WTC11 (cell line): ENCODE measurements at regions not wholly inside any gene's neighbourhood (a gene's known extent, or its start where the extent isn't known, plus 50 kb on each side); places are given as distances from the start of the nearest gene placed in this dataset.

ENCODE experiments used
- ATF2 ChIP-seq: sonication (generic); formaldehyde crosslinking; IDR thresholded peaks from 2 replicates; pipeline ENCODE4 v1.8.1; 2022; ENCODE audit warnings: low read depth, missing genetic modification reagents, borderline replicate concordance
- E2F1 ChIP-seq: sonication (generic); formaldehyde crosslinking; IDR thresholded peaks from 2 replicates; pipeline ENCODE4 v1.8.0; 2022; ENCODE audit warnings: mild to moderate bottlenecking, missing genetic modification reagents
- ETV6 ChIP-seq: sonication (generic); formaldehyde crosslinking; IDR thresholded peaks from 2 replicates; pipeline ENCODE4 v1.8.1; 2022; ENCODE audit warnings: mild to moderate bottlenecking, missing genetic modification reagents
- JAZF1 ChIP-seq: fragments of 250-450 bp; sonication (Bioruptor Pico); IDR thresholded peaks from 2 replicates; pipeline ENCODE4 v1.9.0; 2021; ENCODE audit warnings: moderate library complexity, mild to moderate bottlenecking, inconsistent platforms
- NR1H2 ChIP-seq: sonication (generic); formaldehyde crosslinking; IDR thresholded peaks from 2 replicates; pipeline ENCODE4 v1.9.0; 2021; ENCODE audit warnings: mild to moderate bottlenecking, moderate library complexity, missing genetic modification reagents
- SMAD3 ChIP-seq: sonication (generic); formaldehyde crosslinking; IDR thresholded peaks from 2 replicates; pipeline ENCODE4 v1.8.0; 2022; ENCODE audit warnings: missing genetic modification reagents, mild to moderate bottlenecking, borderline replicate concordance
- TEAD1 ChIP-seq: sonication (generic); formaldehyde crosslinking; IDR thresholded peaks from 2 replicates; pipeline ENCODE4 v1.8.0; 2022; ENCODE audit warnings: mild to moderate bottlenecking, missing genetic modification reagents
- TP53 ChIP-seq: sonication (generic); formaldehyde crosslinking; IDR thresholded peaks from 2 replicates; pipeline ENCODE4 v1.8.1; 2023; ENCODE audit warnings: mild to moderate bottlenecking, missing genetic modification reagents
- ZNF138 ChIP-seq: sonication (generic); formaldehyde crosslinking; conservative IDR thresholded peaks from 2 replicates; pipeline ENCODE4 v1.8.1; 2022; ENCODE audit warnings: mild to moderate bottlenecking, moderate library complexity, missing genetic modification reagents
- TF ChIP-seq, protein P1 (sequence below): fragments of 200-600 bp; IDR thresholded peaks from 2 replicates; pipeline ENCODE4 v1.8.0; 2022; ENCODE audit warnings: antibody characterized with exemption
- TF ChIP-seq, protein P2 (sequence below): sonication (generic); formaldehyde crosslinking; IDR thresholded peaks from 2 replicates; pipeline ENCODE4 v1.8.0; 2022; ENCODE audit warnings: mild to moderate bottlenecking, missing genetic modification reagents
- TF ChIP-seq, protein P3 (sequence below): sonication (generic); formaldehyde crosslinking; conservative IDR thresholded peaks from 2 replicates; pipeline ENCODE4 v1.8.1; 2022; ENCODE audit warnings: mild to moderate bottlenecking, missing genetic modification reagents

DNA sequence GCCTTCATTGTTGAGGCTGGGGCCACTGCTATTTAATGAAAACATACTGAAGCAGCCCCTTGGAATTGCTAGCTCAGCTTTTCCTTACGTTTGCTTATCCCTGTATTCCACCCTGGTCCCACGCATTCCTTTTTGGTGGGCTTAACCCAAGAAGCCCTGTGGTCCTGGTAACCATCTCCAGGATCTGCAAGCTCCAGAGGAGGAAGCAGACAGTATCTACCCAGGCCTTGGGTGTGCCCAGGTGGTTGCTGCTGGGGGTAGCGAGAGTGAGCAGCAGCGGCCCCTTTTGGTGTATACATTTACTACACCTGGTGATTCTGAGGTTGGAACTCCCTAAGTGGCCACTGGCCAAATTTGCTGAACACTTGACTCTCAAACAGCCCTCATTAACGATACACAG, 97.7 kb downstream of the CBLN1 start:
- TF ChIP-seq NR1H2 (CRISPR knock-in tag) (no peak), ETV6 (CRISPR knock-in tag) (no peak), SMAD3 (CRISPR knock-in tag) (no peak), JAZF1 (CRISPR knock-in tag) (no peak), E2F1 (CRISPR knock-in tag) (no peak), TEAD1 (CRISPR knock-in tag) (no peak), TP53 (no peak), ZNF138 (CRISPR knock-in tag) (no peak), ATF2 (no peak)
- TF ChIP-seq, protein P1, sequence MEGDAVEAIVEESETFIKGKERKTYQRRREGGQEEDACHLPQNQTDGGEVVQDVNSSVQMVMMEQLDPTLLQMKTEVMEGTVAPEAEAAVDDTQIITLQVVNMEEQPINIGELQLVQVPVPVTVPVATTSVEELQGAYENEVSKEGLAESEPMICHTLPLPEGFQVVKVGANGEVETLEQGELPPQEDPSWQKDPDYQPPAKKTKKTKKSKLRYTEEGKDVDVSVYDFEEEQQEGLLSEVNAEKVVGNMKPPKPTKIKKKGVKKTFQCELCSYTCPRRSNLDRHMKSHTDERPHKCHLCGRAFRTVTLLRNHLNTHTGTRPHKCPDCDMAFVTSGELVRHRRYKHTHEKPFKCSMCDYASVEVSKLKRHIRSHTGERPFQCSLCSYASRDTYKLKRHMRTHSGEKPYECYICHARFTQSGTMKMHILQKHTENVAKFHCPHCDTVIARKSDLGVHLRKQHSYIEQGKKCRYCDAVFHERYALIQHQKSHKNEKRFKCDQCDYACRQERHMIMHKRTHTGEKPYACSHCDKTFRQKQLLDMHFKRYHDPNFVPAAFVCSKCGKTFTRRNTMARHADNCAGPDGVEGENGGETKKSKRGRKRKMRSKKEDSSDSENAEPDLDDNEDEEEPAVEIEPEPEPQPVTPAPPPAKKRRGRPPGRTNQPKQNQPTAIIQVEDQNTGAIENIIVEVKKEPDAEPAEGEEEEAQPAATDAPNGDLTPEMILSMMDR = peak; percentile 78
- TF ChIP-seq, protein P2, sequence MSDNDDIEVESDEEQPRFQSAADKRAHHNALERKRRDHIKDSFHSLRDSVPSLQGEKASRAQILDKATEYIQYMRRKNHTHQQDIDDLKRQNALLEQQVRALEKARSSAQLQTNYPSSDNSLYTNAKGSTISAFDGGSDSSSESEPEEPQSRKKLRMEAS (CRISPR knock-in tag) = no peak
- TF ChIP-seq, protein P3, sequence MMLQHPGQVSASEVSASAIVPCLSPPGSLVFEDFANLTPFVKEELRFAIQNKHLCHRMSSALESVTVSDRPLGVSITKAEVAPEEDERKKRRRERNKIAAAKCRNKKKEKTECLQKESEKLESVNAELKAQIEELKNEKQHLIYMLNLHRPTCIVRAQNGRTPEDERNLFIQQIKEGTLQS = no peak
